ENCODE measurements at regions not wholly inside any gene's neighbourhood (a gene's known extent, or its start where the extent isn't known, plus 50 kb on each side); places are given as distances from the start of the nearest gene placed in this dataset.

DNA sequence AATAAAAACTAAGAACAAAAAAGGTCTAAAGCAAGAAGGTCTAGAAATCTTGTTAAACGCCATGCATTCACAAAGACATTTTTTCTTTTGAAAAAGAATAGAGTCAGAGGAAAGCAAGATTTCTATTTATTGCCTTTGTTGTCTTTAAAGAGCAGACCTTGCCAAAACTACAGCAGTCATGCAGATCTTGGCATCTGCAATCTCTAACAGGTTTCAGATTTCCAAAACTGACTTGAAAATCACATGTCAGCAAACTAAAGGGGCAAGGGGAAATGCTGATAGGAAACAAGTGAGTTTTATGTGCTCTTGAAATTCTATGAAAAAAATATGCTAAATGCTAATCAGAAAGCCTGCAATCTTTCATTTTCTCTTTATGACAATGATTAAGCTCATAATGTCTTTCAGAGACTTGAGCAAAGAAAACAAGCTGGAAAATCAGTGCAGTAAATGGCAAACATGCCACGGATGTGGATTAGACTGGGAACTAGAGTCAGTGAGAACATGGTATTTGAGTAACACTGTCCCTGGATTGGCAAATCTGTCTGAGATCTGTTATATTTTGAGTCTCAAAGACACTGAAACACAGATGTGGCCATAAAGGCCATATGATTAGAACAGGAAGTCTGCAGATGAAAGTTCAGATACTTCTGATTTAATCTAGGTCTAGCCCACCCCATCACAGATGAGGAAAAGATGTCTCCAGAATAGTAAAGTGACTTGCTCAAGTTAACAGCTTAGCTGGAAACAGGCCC, 361.4 kb upstream of the RPS23 start:
- TF ChIP-seq, protein P1, sequence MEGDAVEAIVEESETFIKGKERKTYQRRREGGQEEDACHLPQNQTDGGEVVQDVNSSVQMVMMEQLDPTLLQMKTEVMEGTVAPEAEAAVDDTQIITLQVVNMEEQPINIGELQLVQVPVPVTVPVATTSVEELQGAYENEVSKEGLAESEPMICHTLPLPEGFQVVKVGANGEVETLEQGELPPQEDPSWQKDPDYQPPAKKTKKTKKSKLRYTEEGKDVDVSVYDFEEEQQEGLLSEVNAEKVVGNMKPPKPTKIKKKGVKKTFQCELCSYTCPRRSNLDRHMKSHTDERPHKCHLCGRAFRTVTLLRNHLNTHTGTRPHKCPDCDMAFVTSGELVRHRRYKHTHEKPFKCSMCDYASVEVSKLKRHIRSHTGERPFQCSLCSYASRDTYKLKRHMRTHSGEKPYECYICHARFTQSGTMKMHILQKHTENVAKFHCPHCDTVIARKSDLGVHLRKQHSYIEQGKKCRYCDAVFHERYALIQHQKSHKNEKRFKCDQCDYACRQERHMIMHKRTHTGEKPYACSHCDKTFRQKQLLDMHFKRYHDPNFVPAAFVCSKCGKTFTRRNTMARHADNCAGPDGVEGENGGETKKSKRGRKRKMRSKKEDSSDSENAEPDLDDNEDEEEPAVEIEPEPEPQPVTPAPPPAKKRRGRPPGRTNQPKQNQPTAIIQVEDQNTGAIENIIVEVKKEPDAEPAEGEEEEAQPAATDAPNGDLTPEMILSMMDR (IDR thresholded peaks at IDR 0.05), result no peak

DNA sequence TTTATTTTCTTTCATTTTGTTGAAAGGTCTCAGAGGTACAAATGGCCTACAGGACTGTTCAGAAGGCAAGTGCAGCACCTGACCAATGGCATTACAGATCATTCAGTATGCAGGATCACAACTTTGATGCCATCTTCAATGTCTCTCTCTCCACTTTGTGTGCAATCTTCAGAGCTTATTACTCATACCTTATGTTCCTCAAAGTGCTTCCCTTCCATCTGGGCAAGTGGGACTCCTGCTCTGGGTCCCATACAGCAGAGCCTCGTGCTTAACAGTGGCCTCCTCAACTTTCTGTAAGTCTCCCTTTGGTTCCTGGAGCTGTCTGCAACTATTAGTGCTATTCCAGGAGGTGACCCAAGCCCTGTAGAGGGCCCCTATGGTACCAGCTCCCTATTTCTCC, 358.4 kb upstream of the RPS23 start:
- TF ChIP-seq, protein P1 (IDR thresholded peaks at IDR 0.05), result no peak

DNA sequence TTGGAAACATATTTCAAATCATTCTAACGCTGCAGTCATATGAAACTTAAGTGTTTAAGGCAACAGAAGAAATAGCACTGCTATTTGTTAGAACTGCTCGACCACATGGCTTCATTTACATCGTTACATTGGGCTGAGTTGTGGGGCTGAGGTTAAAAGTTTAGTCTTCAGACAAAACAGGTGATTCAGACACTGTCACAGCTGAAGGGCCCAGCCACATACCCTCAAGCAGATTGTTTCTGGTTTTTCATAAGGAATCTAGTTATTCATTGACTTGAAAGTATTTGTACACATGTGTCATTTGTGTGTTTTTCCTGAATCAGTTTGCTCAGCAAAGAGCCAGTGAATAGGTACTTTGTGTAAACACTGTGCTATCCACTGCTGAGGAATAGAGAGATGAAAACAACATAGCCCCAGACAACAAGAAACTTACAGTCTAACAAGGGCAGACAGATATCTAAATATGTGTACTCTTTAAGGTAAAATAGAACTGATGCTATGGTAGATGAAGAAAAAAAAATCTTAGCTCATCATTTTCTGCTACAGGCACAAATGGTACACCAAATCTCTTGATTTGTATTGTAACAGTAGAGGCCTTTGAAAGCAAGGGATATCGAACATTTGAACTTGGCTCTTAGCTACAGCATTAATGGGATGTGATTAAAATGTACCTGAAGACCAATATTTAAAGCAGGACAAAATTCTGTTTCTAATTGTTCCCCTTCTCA, 357.6 kb upstream of the RPS23 start:
- TF ChIP-seq, protein P1 (IDR thresholded peaks at IDR 0.05), result no peak

DNA sequence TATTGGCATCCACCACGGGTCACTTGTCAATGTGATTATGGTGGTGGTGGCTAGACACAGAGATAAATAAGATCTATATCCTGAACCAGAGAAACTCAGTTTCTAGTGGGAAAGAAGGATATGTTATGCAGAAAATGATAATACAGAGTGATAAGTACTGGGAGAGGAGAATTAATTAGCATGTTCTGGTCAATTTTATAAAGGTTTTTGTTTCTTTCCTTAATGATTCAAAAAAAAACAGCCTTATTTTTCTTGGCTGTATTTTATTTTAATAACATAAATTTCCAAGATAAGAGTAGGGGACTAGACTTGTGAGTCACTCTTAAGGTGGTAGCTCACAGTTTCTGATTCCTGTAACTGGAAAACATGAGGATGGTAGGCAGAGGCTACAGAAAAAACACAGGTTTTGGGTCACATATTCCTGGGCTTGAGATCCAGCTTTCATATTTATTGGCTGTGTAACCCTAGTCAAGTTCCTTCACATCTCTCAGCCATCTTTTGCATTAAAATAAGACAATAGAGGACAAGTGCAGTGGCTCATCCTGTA, 350.3 kb upstream of the RPS23 start:
- TF ChIP-seq, protein P1 (IDR thresholded peaks at IDR 0.05), result no peak

DNA sequence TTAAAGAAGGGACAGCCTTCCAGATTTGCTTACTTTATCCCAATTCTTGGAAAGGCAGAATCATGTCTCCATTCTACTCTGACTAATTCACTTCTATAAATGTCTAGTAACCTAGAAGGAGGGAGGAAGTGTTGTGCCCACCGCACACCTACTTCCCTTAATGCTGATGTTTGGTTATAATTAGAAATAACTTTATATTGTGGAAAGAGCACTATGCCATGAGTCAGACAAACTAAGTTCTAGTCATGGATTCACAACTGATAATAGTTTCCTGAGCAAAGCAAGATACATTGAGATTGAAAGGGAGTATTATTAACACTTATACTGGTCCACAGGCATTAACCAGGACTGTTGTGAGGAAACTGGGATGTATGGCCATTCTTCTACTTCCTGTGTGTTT, 345.9 kb upstream of the RPS23 start:
- TF ChIP-seq, protein P1 (IDR thresholded peaks at IDR 0.05), result no peak

DNA sequence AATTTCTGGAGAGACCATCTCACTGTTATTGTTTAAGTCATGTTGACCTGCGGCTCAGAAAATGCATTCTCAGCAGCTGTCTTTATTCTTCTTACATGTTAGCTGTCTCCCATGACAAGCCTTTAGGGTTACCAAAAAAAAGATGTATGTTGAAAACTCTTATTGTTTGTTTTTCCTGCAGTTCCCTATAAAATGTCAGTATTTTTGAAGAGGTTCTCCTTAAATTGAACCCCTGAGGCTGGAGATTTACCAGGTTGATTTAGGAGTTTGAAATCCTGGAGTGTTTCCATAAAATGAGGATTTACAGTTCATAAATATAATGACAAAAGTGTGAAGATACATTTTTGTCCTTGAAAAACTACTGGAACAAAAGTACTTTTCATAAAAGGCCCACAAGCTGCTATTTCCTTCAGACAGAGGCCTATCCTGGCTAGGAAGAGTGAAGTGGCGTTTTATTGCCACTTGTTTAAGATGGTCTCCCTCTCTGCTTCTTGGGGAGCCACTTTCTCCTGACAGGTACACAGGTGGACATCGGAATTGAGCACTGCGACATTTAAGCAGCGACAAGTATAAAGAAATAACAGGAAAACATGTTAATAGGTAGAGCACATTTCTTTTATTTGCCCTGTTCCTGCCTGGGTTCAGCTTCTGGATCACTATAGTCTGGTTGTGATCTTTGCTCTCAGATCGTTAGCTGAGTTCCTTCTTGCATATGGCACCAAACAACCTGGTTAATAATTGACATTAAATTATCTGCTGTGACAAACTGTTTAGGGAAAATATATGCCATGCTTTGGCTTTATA, 344.8 kb upstream of the RPS23 start:
- TF ChIP-seq, protein P1 (IDR thresholded peaks at IDR 0.05), result no peak

DNA sequence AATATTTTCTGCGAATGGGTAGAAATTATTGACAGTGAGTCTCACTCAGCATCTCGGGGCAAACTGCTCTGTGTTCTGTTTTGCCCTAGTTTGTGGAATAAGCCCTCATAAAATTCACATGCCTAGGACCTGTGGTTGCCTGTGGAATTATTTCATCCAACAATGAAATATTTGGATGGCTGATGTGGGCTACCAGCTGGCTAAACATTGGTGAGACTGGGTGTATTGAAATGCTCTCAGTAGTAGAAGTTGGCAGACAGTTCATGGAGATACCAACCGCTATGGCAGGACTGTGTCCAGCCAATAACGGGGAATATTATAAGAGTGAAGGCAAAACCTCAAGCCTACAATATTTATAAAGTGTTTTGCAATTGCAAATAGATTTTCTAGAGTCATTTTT, 344.1 kb upstream of the RPS23 start:
- TF ChIP-seq, protein P1 (IDR thresholded peaks at IDR 0.05), result no peak
